Stimulated activated naive CD8-positive, alpha-beta T cell treated with anti-CD3 and anti-CD28 coated beads, Interleukin-15, amount 100 ng/mL, for 72 hours (primary cell): ENCODE measurements at regions not wholly inside any gene's neighbourhood (a gene's known extent, or its start where the extent isn't known, plus 50 kb on each side); places are given as distances from the start of the nearest gene placed in this dataset.
A peak's percentile ranks its signal among the peaks of the same experiment; 100 is the strongest.
"Not testable (repeated sequence)": the region's sequence is repeated elsewhere in the genome, so short reads cannot be mapped to it uniquely, and the experiment has no call there.

Experiments
- ATAC-seq: fragments of 150-1000 bp; cut with Tn5 transposase; 2 replicates; pipeline ENCODE4 v1.10.0; 2021; ENCODE audit warnings: mild to moderate bottlenecking, moderate library complexity
- DNase-seq, 2 donors: peaks; one replicate each; pipeline ENCODE4 v3.0.0; 2021 to 2022
- H3K27ac Mint-ChIP-seq, 2 donors: one replicate each; pipeline ENCODE4 v1.8.0; 2022; ENCODE audit warnings: mild to moderate bottlenecking in 2 of 2, mixed read lengths in 2 of 2, moderate library complexity in 2 of 2
- H3K27me3 Mint-ChIP-seq: one replicate; pipeline ENCODE4 v1.8.0; 2022; ENCODE audit warnings: mixed read lengths
- H3K4me1 Mint-ChIP-seq: one replicate; pipeline ENCODE4 v1.8.0; 2022; ENCODE audit warnings: mild to moderate bottlenecking, mixed read lengths
- H3K4me3 Mint-ChIP-seq, 2 donors: one replicate each; pipeline ENCODE4 v1.8.0; 2022; ENCODE audit warnings: mild to moderate bottlenecking in 2 of 2, mixed read lengths in 2 of 2, moderate library complexity in 1 of 2
- H3K9me3 Mint-ChIP-seq, 2 donors: one replicate each; pipeline ENCODE4 v1.8.0; 2022; ENCODE audit warnings: mixed read lengths in 2 of 2

DNA sequence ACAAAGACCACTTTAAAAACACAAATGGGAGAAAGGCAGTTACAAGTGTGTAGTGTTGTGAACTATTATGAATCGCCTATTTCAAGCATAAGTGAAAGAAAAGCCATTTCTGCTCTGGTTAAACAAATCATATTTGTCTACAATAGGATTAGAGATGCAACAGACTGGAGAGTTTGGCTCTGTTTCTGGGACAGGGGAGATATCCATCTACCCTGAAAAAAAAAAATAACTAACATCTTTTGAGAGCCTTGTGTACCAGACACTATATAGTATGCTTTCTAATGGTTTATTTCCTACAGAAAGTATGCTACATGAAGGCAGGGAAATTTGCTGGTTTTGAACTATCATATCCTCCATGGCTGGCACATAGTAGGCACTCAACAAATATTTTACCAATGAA is 106.7 kb upstream of the FHIT start:
- Mint-ChIP-seq H3K27ac (no peak overlapping the region), H3K4me1 (no peaks in the 10 kb centered on the region), H3K4me3 (no peak overlapping the region), H3K27me3 (peaks cover 10% of the 10 kb centered on the region), H3K9me3 (no peaks in the 10 kb centered on the region)
- DNase-seq (no peak), ATAC-seq (no peak)

DNA sequence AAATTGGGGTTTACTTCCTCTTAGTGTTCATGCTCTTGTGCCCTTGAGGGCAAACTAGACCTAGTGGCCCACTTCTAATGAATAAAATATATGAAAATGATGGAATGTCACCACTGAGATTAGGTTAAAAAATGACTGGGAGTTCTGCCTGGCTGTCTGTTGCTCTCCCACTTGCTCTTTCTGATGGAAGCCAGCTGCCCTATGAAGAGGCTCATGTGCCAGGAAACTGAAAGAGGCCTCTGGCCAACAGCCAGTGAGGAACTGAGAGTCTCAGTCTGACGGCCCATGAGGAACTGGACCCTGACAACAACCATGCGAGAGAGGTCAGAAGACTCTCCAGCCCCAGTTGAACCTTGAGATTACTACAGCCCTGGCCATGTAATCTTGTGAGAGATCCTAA is 107.1 kb upstream of the FHIT start:
- no peak for ATAC-seq
- Mint-ChIP-seq H3K27ac (no peak overlapping the region), H3K4me3 (no peak overlapping the region), H3K4me1 (no peaks in the 10 kb centered on the region), H3K9me3 (no peaks in the 10 kb centered on the region), H3K27me3 (peaks cover 10% of the 10 kb centered on the region)
- no peak for DNase-seq

DNA sequence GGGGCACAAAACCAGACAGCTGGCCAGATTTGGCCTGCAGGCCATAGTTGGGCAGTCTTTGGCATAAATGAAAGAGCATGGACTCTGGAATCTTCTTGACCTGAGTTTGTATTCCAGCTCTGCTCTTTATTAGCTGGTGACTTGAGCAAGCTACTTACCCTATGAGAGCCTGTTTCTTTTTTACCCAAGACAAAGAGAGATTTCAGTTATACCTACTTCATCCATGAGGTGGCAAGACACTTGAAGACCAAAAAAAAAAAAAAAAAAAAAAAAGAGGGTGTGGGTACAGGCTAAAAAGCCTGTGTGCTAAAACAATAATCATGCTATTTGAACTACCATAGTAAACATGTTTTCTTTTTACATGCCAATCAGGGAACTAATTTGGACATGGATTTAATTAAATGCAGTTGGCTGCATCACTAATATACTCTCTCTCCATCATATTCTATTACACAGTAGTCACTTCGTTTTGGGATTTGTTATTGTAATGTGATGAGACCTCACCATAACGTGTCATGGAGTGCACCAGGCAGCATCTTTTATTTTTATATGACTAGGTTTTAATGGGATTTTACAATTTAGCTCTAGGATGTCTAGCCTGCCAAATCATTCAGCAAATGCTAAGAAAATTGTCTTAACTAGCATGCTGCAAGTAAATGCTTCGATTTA is 109.2 kb upstream of the FHIT start:
- Mint-ChIP-seq H3K4me1 (no peaks in the 10 kb centered on the region), H3K27me3 (peaks cover 10% of the 10 kb centered on the region), H3K9me3 (peaks cover 0 to 5% of the 10 kb centered on the region in 2 donors), H3K4me3 (no peak overlapping the region), H3K27ac (no peak overlapping the region)
- no peak for ATAC-seq
- DNase-seq: no peak

DNA sequence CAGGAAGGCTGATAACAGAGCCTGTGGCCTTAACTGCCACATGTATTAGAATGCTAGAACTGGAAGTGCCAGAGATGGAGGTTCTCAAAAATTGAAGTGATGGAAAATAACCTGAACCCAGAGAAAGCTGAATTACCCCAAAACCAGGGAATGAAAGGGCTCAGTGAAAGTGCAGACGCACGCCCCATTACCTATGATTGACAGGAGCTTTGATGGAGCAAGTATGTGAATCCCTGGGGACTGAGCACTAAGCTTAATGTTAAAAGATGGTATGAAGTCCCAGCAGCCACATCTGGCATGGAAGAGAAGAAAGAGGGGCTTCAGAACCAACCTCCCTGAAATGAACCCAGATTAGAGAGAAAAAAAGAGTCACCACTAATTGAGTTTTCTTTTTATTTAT is 118.4 kb upstream of the FHIT start:
- no peaks in the 10 kb centered on the region for H3K4me1 Mint-ChIP-seq
- H3K27me3 Mint-ChIP-seq: peaks cover 7% of the 10 kb centered on the region
- H3K27ac Mint-ChIP-seq: peak overlapping the region in 1 of 2 donors; percentile 63
- no peak overlapping the region for H3K4me3 Mint-ChIP-seq
- ATAC-seq (no peak), DNase-seq (no peak)
- no peaks in the 10 kb centered on the region for H3K9me3 Mint-ChIP-seq

DNA sequence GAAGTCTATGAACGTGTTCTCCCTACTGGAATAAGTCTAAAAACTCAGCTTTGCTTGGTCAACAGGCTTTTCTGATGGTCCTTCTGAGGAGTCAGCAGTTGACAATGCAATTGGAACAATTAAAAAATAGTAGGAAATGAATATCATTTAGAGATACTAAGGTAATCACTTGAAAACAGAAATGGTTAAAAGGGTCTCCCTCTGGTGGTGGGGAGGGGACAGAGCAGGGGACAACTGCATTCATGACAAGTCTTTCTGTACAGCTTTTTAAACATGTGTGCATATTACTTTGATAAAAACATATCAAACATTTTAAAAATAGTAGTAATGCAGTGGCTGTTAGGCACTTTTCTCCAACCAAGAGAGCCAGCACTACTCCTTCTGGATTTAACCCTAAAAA is 119.9 kb upstream of the FHIT start:
- Mint-ChIP-seq H3K27me3 (peaks cover 7% of the 10 kb centered on the region), H3K4me1 (no peaks in the 10 kb centered on the region), H3K9me3 (no peaks in the 10 kb centered on the region), H3K27ac (peak overlapping the region in 1 of 2 donors; percentile 42), H3K4me3 (no peak overlapping the region)
- peak in 1 of 2 donors; percentile 15 for DNase-seq
- ATAC-seq: no peak

DNA sequence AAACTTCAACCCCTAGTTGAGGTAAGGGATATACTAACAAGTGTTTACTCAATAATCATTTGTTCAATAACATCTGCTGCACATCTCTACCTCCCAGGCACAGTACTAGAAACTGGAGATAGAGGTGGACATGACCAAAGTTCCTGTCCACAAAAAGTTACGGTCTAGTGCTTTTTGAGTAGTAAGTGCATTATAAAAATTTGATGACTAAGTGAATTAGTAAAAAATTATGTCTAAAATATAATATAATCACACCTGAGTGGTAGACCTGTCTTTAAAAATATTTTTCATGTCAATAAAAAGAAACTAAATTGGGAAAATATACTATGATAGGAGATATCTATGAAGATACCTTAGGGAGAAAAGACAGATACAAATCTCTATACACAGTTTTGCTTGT is 121.5 kb upstream of the FHIT start:
- Mint-ChIP-seq H3K9me3 (no peaks in the 10 kb centered on the region), H3K4me3 (no peak overlapping the region), H3K27me3 (peaks cover 7% of the 10 kb centered on the region), H3K4me1 (no peaks in the 10 kb centered on the region), H3K27ac (peak overlapping the region in 1 of 2 donors; percentile 72)
- DNase-seq (no peak), ATAC-seq (no peak)

DNA sequence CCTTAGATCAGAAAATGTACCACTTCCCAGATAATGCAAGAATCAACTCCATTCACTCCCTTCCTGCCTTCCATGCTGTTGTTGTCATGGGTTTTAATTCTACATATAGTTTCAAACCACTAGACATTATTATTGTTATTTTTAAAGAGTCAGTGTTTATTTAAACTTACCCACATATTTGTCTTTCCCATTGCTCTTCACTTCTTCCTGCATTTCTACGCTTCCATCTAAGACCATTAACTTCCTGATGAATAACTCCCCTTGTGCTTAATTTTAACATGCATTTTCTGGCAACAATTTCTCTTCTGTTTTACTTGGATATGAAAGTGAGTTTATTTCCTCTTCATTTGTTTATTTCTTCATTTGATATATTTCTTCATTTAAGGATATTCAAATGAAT is 127.1 kb upstream of the FHIT start:
- Mint-ChIP-seq H3K27me3 (peaks cover 28% of the 10 kb centered on the region), H3K4me1 (no peaks in the 10 kb centered on the region), H3K27ac (no peak overlapping the region), H3K4me3 (no peak overlapping the region), H3K9me3 (no peaks in the 10 kb centered on the region)
- ATAC-seq: no peak
- DNase-seq: no peak

DNA sequence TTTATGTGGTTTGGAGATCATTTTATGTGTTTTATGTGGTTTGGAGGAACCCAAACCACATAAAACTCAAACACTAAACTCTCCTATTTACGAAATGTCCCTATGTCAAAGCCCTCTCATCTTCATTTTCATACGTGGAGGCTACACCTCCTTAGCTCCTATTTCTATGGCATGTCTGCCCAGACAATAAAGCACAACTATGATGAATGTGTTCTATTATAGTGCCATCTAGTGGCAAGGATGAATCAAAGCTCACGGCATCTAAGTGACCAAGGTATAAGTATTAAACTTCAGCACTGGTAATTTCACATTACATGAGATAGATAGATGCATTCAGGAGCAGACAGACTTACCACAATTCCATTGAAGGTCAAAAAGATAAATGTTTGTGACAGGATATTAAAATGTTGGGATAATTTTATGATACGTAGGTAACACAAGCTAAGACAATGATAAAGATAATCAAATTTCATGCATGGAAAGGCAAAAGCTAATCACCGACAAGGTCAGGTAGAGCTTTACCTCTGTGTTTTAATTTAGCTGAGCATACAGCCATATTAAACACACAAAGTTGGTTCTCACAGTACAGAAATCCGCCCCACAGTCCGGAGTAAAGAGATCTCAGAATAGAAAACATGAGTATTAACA is 130.6 kb upstream of the FHIT start:
- Mint-ChIP-seq H3K9me3 (no peaks in the 10 kb centered on the region), H3K4me3 (no peak overlapping the region), H3K27ac (peak overlapping the region in 1 of 2 donors; percentile 40), H3K4me1 (no peaks in the 10 kb centered on the region), H3K27me3 (peaks cover 40% of the 10 kb centered on the region)
- peak in 1 of 2 donors; percentile 11 for DNase-seq
- peak; percentile 71 for ATAC-seq

DNA sequence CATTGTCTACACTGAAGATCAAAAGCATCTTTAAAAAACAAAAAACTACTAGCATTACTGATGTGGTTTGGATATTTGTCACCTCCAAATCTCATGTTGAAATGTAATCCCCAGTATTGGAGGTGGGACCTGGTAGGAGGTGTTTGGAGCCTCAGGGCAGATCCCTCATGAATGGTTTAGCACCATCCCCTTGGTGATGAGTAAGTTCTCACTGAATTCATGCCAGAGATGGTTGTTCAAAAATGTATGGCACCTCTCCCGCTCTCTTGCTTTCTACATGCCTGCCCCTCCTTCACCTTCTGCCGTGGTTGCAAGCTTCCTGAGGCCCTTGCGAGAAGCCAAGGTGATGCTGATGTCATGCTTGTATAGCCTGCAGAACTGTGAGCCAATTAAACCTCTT is 136.6 kb upstream of the FHIT start:
- H3K9me3 Mint-ChIP-seq: no peaks in the 10 kb centered on the region
- H3K4me1 Mint-ChIP-seq: no peaks in the 10 kb centered on the region
- no peak for ATAC-seq

DNA sequence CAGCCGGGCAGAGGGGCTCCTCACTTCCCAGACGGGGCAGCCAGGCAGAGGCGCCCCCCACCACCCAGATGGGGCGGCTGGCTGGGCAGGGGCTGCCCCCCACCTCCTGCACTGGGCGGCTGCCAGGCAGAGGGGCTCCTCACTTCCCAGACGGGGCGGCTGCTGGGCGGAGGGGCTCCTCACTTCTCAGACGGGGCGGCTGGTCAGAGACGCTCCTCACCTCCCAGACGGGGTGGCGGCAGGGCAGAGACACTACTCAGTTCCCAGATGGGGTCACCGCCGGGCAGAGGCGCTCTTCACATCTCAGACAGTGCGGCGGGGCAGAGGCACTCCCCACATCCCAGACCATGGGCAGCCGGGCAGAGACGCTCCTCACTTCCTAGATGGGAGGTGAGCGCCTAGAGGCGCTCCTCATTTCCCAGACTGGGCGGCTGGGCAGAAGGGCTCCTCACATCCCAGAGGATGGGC is 142.3 kb upstream of the FHIT start:
- not testable (repeated sequence) for H3K27me3 Mint-ChIP-seq, H3K4me3 Mint-ChIP-seq, ATAC-seq, DNase-seq, H3K27ac Mint-ChIP-seq, H3K4me1 Mint-ChIP-seq
- peaks cover 0 to 14% of the 10 kb centered on the region in 2 donors for H3K9me3 Mint-ChIP-seq

More for the DNA sequence above, 136.6 kb upstream of the FHIT start:
- DNase-seq: no peak
- H3K27me3 Mint-ChIP-seq: peaks cover 14% of the 10 kb centered on the region
- H3K4me3 Mint-ChIP-seq: no peak overlapping the region
- no peak overlapping the region for H3K27ac Mint-ChIP-seq

DNA sequence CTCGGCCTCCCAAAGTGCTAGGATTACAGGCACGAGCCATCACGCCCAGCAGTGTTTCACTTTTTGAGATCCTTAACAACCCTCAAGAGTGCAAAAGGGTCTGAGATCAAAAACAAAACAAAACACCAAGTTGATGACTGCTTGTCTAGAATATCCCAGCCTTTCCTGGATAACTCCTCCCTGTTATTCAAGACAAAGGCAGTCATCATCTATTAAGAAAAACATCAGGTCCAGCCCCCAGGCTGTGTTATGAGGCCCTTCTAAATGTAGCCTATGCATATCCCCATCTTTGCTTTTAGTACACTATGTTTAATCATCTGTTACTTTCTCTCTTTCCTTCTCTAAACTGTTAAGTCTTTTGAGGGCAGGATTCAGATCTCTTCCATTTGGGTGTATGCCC is 150.1 kb upstream of the FHIT start:
- no peaks in the 10 kb centered on the region for H3K4me1 Mint-ChIP-seq
- no peak for ATAC-seq
- no peaks in the 10 kb centered on the region for H3K27me3 Mint-ChIP-seq
- H3K9me3 Mint-ChIP-seq: peaks cover 0 to 5% of the 10 kb centered on the region in 2 donors
- no peak overlapping the region for H3K4me3 Mint-ChIP-seq
- no peak overlapping the region for H3K27ac Mint-ChIP-seq
- DNase-seq: no peak

DNA sequence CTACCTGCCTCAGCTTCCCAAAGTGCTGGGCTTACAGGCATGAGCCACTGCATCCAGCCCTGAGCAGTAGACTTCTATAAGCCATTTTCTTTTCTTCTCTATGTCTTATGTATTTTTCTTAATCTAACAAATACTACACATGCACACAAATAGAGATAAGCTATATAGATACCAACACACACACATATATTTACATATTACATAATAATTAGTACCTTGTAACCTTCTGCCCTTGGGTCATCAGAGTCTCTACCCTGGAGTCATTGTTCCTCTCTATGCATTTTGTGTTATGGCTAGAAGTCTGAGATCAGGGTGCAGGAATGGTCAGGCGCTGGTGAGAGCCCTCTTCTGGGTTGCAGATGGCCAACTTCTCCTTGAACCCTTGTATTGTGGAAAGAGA is 154.0 kb upstream of the PTPRG start:
- peaks cover 29% of the 10 kb centered on the region for H3K27me3 Mint-ChIP-seq
- H3K4me1 Mint-ChIP-seq: no peaks in the 10 kb centered on the region
- no peak overlapping the region for H3K4me3 Mint-ChIP-seq
- no peak for DNase-seq
- peaks cover 0 to 6% of the 10 kb centered on the region in 2 donors for H3K9me3 Mint-ChIP-seq
- no peak for ATAC-seq
- H3K27ac Mint-ChIP-seq: no peak overlapping the region

DNA sequence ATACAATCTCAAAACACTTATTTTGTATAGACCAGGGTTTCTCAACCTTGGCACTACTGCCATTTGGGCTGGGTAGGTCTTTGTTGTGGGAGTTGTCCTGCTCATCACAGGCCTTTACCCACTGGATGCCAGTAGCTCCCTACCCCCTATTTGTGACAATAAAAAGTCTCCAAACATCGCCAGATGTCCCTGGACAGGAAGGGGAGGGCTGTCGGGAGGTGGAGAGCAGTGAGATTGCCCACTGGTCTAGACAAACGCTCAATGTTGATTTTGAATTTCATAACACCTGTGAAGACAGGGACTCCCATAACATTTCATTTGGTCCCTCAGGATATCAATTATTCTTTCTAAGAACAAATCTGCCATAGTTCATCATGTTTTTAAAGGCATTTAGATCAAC is 151.7 kb upstream of the PTPRG start:
- Mint-ChIP-seq H3K27me3 (peaks cover 30% of the 10 kb centered on the region), H3K4me3 (no peak overlapping the region), H3K9me3 (peaks cover 0 to 6% of the 10 kb centered on the region in 2 donors), H3K4me1 (no peaks in the 10 kb centered on the region), H3K27ac (no peak overlapping the region)
- ATAC-seq (no peak), DNase-seq (no peak)

DNA sequence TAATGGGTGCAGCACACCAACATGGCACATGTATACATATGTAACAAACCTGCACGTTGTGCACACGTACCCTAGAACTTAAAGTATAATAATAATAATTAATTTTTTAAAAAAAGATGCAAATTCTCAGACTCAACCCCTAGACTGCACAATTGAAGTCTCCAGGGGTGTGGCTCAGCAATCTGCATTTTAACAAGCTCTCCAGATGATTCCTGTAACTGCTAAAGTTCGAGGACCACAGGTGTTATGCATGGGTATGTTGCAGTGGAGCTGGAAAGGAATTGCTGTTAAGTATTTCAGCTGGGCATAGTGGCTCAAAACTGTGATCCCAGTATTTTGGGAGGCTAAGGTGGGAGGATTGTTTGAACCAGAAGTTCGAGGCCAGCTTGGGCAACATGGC is 151.0 kb upstream of the PTPRG start:
- DNase-seq, H3K4me3 Mint-ChIP-seq, H3K27ac Mint-ChIP-seq, H3K9me3 Mint-ChIP-seq, H3K4me1 Mint-ChIP-seq, ATAC-seq: not testable (repeated sequence)
- H3K27me3 Mint-ChIP-seq: peaks cover 37% of the 10 kb centered on the region

DNA sequence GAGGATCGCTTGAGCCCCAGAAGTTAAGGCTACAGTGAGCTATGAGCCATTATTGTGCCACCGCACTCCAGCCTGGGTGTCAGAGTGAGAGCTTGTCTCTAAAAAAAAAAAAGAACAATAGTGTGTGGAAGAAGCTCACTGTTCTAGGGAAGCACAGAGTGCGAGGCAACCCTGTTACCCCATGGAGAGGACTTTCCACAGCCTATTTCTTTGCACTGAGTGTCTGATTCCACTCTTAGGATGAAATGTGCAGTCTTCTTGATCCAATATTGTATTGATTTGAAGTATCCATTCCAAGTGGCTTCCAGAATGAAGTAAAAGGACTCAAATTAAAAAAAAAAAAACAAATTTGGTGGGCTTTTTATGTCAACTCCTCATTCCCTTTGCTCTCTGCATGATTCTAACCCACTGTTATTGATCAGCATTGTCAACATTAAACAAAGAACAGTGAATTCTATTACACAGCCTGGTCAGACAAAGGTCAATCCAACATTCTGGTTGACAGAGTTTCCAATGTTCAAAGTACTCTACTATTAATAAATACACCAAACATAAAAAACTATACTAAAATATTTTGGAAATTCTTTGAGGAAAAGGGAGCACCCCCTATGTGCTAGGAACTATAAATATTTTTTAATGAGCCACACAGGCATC is 150.2 kb upstream of the PTPRG start:
- H3K4me3 Mint-ChIP-seq: no peak overlapping the region
- DNase-seq (no peak), ATAC-seq (no peak)
- peaks cover 39% of the 10 kb centered on the region for H3K27me3 Mint-ChIP-seq
- no peak overlapping the region for H3K27ac Mint-ChIP-seq
- no peaks in the 10 kb centered on the region for H3K4me1 Mint-ChIP-seq
- H3K9me3 Mint-ChIP-seq: peaks cover 0 to 6% of the 10 kb centered on the region in 2 donors

DNA sequence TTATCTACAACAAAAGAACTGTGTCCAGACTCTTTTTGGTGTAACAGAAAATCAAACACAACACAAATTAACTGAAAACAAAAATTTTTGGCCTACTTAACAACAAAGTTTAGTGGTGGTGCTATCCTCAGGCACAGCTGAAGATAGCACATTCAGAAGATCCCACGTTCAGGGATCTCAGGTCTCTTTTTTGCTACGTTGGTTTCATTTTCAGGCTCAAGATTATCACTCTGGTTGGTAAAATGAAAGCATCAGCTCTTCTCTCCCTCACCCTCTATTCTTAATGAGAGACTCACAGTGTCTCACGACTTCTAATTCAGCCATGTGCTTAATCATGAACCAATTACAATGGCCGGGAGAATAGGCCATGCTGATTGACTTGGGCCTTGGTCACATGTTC is 146.9 kb upstream of the PTPRG start:
- no peaks in the 10 kb centered on the region for H3K9me3 Mint-ChIP-seq

More for the DNA sequence above, 146.9 kb upstream of the PTPRG start:
- H3K4me3 Mint-ChIP-seq: no peak overlapping the region
- DNase-seq (no peak), ATAC-seq (no peak)
- no peaks in the 10 kb centered on the region for H3K4me1 Mint-ChIP-seq
- H3K27ac Mint-ChIP-seq: no peak overlapping the region
- H3K27me3 Mint-ChIP-seq: peaks cover 19% of the 10 kb centered on the region
